NCI-H774 (cell line): ENCODE measurements at regions not wholly inside any gene's neighbourhood (a gene's known extent, or its start where the extent isn't known, plus 50 kb on each side); places are given as distances from the start of the nearest gene placed in this dataset.
"Not testable (repeated sequence)": the region's sequence is repeated elsewhere in the genome, so short reads cannot be mapped to it uniquely, and the experiment has no call there.

Source experiments
- DNase-seq: peaks from one replicate; lab custom pipeline; 2025; lab: John Stamatoyannopoulos, UW

GRCh38 chr7:86372262-86372661 is 271.4 kb upstream of the GRM3 start:
- no peak for DNase-seq

GRCh38 chr7:86366946-86367345 is 276.8 kb upstream of the GRM3 start:
- DNase-seq: no peak

GRCh38 chr7:86340407-86340806 is 303.3 kb upstream of the GRM3 start:
- DNase-seq: not testable (repeated sequence)

GRCh38 chr7:86339051-86339450 is 304.7 kb upstream of the GRM3 start:
- no peak for DNase-seq

- no peak for DNase-seq
Measured at GRCh38 chr7:86328801-86329433, 314.8 kb upstream of the GRM3 start.

- no peak for DNase-seq
Measured at GRCh38 chr7:86326847-86327246, 316.9 kb upstream of the GRM3 start.

GRCh38 chr7:86320889-86321288 is 322.8 kb upstream of the GRM3 start:
- DNase-seq: no peak

GRCh38 chr7:86320341-86320740 is 323.4 kb upstream of the GRM3 start:
- no peak for DNase-seq

GRCh38 chr7:86313842-86314241 is 329.9 kb upstream of the GRM3 start:
- DNase-seq: no peak

- DNase-seq: no peak
Measured at GRCh38 chr7:86301301-86301700, 342.4 kb upstream of the GRM3 start.

- DNase-seq: no peak
Measured at GRCh38 chr7:86295526-86295925, 348.2 kb upstream of the GRM3 start.

- no peak for DNase-seq
Measured at GRCh38 chr7:86282014-86282682, 361.6 kb upstream of the GRM3 start.

- no peak for DNase-seq
Measured at GRCh38 chr7:86280150-86280549, 363.6 kb upstream of the GRM3 start.

GRCh38 chr7:86262781-86263180 is 380.9 kb upstream of the GRM3 start:
- DNase-seq: no peak

- no peak for DNase-seq
Measured at GRCh38 chr7:86257894-86258293, 385.8 kb upstream of the GRM3 start.

- no peak for DNase-seq
Measured at GRCh38 chr7:86252406-86252805, 391.3 kb upstream of the GRM3 start.

- DNase-seq: no peak
Measured at GRCh38 chr7:86248977-86249376, 394.7 kb upstream of the GRM3 start.

GRCh38 chr7:86243171-86243570 is 400.5 kb upstream of the GRM3 start:
- no peak for DNase-seq

- no peak for DNase-seq
Measured at GRCh38 chr7:86226191-86226590, 417.5 kb upstream of the GRM3 start.

- no peak for DNase-seq
Measured at GRCh38 chr7:86222806-86223205, 420.9 kb upstream of the GRM3 start.

- no peak for DNase-seq
Measured at GRCh38 chr7:86214734-86215133, 429.0 kb upstream of the GRM3 start.

GRCh38 chr7:86212976-86213375 is 430.7 kb upstream of the GRM3 start:
- no peak for DNase-seq

- no peak for DNase-seq
Measured at GRCh38 chr7:86209036-86209435, 434.7 kb upstream of the GRM3 start.

- no peak for DNase-seq
Measured at GRCh38 chr7:86207740-86208139, 436.0 kb upstream of the GRM3 start.
